Effector memory CD8-positive, alpha-beta T cell (primary cell): ENCODE measurements at regions not wholly inside any gene's neighbourhood (a gene's known extent, or its start where the extent isn't known, plus 50 kb on each side); places are given as distances from the start of the nearest gene placed in this dataset.

Source experiments
- ATAC-seq: fragments of 150-1000 bp; cut with Tn5 transposase; replicated peaks from 2 replicates; pipeline ENCODE4 v1.10.0; 2021; ENCODE audit warnings: mild to moderate bottlenecking, moderate library complexity
- DNase-seq, 3 experiments: peaks; one replicate each; pipeline ENCODE4 v3.0.0; 2021
- H3K27ac Mint-ChIP-seq, 2 donors: one replicate each; pipeline ENCODE4 v1.8.0; 2022; ENCODE audit warnings: mild to moderate bottlenecking in 2 of 2, mixed read lengths in 2 of 2, moderate library complexity in 2 of 2
- H3K27me3 Mint-ChIP-seq, 2 donors: one replicate each; pipeline ENCODE4 v1.8.0; 2022; ENCODE audit warnings: mixed read lengths in 2 of 2
- H3K36me3 Mint-ChIP-seq: one replicate; pipeline ENCODE4 v1.8.0; 2022; ENCODE audit warnings: mild to moderate bottlenecking, moderate library complexity, mixed read lengths; ENCODE audit not compliant: insufficient read depth
- H3K4me1 Mint-ChIP-seq, 2 donors: one replicate each; pipeline ENCODE4 v1.8.0; 2022; ENCODE audit warnings: low read depth in 2 of 2, mixed read lengths in 2 of 2
- H3K4me3 Mint-ChIP-seq, 2 donors: one replicate each; pipeline ENCODE4 v1.8.0; 2022; ENCODE audit warnings: mild to moderate bottlenecking in 2 of 2, mixed read lengths in 2 of 2, moderate library complexity in 2 of 2
- H3K9me3 Mint-ChIP-seq, 2 donors: one replicate each; pipeline ENCODE4 v1.8.0; 2022; ENCODE audit warnings: mixed read lengths in 2 of 2

DNA sequence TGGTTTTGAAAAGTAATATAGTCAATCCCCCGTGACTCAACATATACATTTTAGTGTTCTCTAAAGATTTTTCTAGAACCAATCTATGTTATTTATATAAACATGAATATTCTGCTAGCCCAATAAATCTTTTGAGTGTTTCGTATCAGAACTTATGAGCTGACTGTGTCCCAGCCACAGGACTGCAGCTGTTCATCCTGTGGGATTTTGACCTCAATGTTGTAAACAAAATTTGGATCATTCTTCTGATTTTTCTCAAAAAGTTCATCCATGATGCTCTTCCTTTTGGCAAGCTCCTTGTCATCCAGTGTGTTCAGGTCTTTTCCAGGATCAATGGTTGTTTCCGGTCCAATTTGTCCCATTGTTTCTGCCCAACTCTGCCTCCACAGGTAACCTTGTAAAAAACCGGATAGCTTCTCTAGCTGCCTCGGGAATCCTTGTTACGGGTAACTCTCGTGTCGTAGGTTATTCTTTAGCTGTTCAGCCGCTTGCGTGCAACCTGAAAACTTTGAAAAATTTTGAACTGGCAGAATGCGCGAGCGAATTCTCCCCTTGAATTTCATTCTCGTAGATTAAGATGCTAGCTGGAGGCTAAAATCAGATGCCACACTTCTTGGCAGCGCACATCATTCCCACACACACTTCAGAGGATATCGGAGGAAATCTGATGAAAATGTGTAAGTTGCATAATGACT, 195.2 kb downstream of the SH3BP4 start:
- no peaks in the 10 kb centered on the region for H3K4me1 Mint-ChIP-seq
- H3K9me3 Mint-ChIP-seq, result no peaks in the 10 kb centered on the region
- DNase-seq, result no peak
- H3K4me3 Mint-ChIP-seq, result no peak overlapping the region
- H3K27me3 Mint-ChIP-seq, result peaks cover 34 to 49% of the 10 kb centered on the region in 2 donors
- no peak overlapping the region for H3K27ac Mint-ChIP-seq
- no peaks in the 10 kb centered on the region for H3K36me3 Mint-ChIP-seq
- ATAC-seq, result no peak

DNA sequence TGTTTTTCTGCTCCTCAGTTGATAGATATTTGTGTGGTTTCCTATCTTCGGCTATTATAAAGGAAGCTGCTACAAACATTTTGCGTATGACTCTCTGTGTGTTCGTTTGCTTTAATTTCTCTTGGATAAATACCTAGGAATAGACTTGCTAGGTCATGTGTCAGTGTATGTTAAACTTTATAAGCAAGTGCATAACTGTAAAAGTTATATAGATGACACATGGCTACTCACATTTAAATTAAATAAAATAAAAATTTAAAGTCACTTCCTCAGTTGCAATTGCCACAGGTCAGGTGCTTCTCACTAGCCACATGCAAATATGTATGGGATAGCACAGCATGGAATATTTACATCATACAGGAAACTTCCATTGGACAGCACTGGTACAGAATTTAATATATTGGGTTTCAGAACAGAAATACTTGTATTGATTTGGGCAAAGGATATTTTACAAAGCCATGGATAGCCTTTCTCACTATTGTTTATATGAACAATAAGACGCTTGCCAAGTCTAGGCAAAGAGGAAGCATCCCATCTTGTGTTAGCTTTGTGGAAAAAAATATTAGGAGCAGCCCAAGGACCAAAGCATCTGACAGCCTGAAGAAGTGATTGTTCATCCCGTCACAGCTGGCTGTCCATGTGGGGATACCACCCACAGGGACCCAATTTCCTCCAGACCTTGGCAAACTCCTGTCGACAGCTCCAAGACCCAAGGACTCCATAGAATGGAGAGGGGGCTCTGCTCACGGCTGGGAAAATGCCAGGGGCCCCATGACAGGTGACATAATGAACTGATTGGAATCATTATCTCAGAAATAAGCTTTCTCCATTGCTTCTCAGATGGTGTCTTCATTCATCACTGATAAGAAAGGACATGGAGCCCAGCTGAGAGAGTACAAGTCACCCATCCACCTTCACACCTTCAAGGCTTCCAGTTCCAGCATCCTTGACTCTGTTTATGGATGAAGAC, 196.7 kb downstream of the SH3BP4 start:
- no peaks in the 10 kb centered on the region for H3K36me3 Mint-ChIP-seq
- H3K27ac Mint-ChIP-seq, result no peak overlapping the region
- DNase-seq (no peak), ATAC-seq (no peak)
- H3K4me3 Mint-ChIP-seq, result no peak overlapping the region
- H3K9me3 Mint-ChIP-seq, result no peaks in the 10 kb centered on the region
- peaks cover 43 to 52% of the 10 kb centered on the region in 2 donors for H3K27me3 Mint-ChIP-seq
- H3K4me1 Mint-ChIP-seq, result no peaks in the 10 kb centered on the region

DNA sequence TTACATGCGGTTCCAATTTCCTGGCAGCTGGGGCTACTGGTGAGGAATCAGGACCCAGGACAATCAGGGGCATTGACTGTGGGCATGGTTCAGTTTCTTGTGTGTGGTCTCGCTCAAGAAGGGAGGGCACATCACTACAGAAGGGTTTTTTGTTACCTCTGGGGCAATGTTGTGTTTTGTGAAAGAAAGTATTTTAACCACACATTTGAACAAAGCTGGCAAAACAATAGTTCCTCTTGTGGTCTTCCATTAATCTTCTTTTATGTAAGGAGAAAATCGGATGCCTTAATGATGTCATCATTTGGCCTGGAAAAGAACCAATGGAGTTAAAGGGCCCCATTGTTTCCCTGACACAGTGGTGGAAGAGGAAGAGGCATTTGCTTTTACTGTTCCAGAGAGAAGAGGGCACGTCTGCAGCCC, 197.4 kb downstream of the SH3BP4 start:
- ATAC-seq (no peak), DNase-seq (no peak)
- H3K36me3 Mint-ChIP-seq, result no peaks in the 10 kb centered on the region
- peaks cover 41 to 47% of the 10 kb centered on the region in 2 donors for H3K27me3 Mint-ChIP-seq
- no peak overlapping the region for H3K4me3 Mint-ChIP-seq
- no peaks in the 10 kb centered on the region for H3K9me3 Mint-ChIP-seq
- H3K27ac Mint-ChIP-seq, result no peak overlapping the region
- no peaks in the 10 kb centered on the region for H3K4me1 Mint-ChIP-seq

DNA sequence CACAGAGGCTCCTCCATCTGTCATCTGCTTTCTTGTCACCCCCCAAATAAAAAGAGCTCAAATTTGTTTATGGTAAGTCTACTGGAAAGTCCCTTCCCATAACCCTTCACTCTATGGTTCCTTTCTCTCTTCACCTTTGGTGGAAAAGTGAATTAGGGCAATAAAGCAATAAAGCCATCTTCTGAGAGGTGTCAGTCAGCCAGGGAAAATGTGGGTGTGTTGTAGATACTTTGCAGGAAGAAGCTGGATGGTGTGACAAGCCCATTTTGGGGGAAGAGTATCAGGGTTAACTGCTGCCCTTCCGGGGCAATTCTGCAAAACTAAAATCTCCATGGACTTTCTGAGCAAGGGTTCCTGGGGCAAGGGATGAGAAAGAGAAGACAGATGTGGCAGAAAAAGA, 197.9 kb downstream of the SH3BP4 start:
- H3K4me1 Mint-ChIP-seq, result no peaks in the 10 kb centered on the region
- H3K36me3 Mint-ChIP-seq, result no peaks in the 10 kb centered on the region
- H3K27me3 Mint-ChIP-seq, result peaks cover 45 to 47% of the 10 kb centered on the region in 2 donors

DNA sequence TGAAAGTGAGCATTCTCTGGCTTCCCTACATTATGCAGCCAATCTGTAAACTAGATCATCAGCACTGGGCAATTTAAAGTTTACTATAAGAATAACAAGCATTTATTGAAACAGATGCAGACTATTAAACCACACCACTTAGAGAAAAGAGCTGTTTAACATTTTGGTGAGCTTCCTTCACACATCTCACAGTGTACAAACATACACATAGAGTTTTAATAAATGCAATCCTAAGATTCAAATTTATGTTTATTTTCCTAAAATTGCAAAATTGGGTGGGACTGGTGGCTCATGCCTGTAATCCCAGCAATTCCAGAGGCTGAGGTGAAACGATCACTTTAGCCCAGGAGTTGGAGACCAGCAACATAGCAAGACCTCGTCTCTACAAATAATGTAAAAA, 199.3 kb downstream of the SH3BP4 start:
- no peaks in the 10 kb centered on the region for H3K4me1 Mint-ChIP-seq
- H3K27me3 Mint-ChIP-seq, result peaks cover 57 to 59% of the 10 kb centered on the region in 2 donors
- H3K9me3 Mint-ChIP-seq, result peaks cover 0 to 2% of the 10 kb centered on the region in 2 donors
- no peak overlapping the region for H3K4me3 Mint-ChIP-seq
- H3K27ac Mint-ChIP-seq, result no peak overlapping the region
- DNase-seq (no peak), ATAC-seq (no peak)
- no peaks in the 10 kb centered on the region for H3K36me3 Mint-ChIP-seq

More for the DNA sequence above, 197.9 kb downstream of the SH3BP4 start:
- DNase-seq (no peak), ATAC-seq (no peak)
- H3K4me3 Mint-ChIP-seq, result no peak overlapping the region
- peaks cover 0 to 2% of the 10 kb centered on the region in 2 donors for H3K9me3 Mint-ChIP-seq
- no peak overlapping the region for H3K27ac Mint-ChIP-seq

DNA sequence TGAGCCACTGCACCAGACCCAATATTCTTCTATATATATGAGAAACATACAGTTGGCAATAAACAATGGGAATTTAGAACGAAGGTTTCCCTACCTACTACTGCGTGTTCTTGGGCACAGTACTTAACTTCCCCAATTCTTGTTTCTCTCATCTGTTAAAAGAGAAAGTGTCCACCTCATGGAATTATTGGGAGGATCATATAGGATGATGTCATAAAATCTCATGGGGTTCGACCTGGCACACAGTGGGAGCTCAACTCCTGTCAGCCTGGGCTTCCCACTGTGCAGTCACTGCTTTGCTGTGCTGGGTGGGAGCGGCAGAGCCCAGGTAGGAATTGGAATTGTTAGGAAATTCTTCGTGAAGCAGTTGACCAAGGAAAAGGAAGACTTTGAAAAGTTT, 203.3 kb downstream of the SH3BP4 start:
- Mint-ChIP-seq H3K9me3 (peaks cover 0 to 2% of the 10 kb centered on the region in 2 donors), H3K27ac (no peak overlapping the region), H3K4me3 (no peak overlapping the region), H3K4me1 (no peaks in the 10 kb centered on the region), H3K36me3 (no peaks in the 10 kb centered on the region), H3K27me3 (peaks cover 59 to 65% of the 10 kb centered on the region in 2 donors)
- no peak for ATAC-seq
- DNase-seq, result no peak

DNA sequence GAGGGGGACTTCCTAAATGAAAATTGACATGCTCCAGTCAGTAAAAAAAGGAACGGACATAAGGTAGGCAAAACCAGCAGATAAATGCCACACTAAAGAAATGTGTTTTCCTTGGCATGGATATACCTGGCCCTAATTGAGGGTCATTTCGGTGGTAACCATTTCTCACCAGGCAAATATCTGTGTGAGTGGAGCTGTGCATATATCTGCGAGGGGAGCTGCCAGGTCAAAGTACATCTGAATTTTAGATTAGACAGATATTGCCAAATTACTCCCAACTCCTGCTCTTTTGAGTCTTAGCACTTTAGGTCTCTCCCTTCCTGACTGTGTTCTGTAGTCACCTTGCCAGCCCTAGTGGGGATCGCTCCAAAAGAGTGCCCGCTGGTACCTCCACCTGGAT, 204.2 kb downstream of the SH3BP4 start:
- Mint-ChIP-seq H3K4me3 (no peak overlapping the region), H3K36me3 (no peaks in the 10 kb centered on the region), H3K27me3 (peaks cover 62 to 67% of the 10 kb centered on the region in 2 donors), H3K27ac (no peak overlapping the region), H3K9me3 (peaks cover 0 to 2% of the 10 kb centered on the region in 2 donors), H3K4me1 (no peaks in the 10 kb centered on the region)
- DNase-seq (no peak), ATAC-seq (no peak)

DNA sequence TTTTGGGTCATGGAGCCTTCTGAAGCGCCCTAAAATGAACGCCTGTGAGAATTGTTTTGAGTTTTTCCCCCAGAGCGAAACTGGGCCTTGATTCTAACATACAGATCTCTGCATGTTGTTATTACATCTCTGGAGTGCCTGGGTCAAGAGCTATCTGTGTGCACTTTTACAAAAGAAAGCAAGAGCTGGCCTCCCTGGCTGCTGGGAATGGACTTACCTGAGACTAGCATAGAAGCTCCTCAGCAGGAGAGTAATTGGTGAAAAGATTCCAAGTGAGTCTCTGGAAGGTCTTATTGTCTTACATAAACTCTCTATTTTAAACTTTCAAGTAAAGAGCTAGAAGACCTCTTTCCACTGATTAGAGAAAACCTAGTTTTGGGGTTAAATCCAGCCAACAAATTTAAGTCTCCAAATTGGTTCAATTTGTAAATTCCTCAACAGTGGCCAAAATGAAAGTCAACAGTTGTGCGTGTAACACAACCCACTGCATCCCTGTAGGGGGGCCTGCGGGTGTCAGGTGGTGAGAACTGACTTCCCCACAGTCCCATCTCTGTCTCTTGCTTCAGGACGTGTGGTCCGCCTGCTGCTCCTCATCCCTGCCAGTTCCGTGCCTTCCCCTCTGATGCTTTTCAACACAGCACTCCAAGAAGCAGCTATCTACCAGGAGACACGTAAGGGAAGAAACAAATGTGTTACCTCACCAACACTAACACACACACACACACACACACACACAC, 206.1 kb downstream of the SH3BP4 start:
- H3K4me3 Mint-ChIP-seq, result no peak overlapping the region
- no peak for DNase-seq
- peaks cover 0 to 2% of the 10 kb centered on the region in 2 donors for H3K9me3 Mint-ChIP-seq
- no peaks in the 10 kb centered on the region for H3K36me3 Mint-ChIP-seq
- no peak for ATAC-seq
- peaks cover 0 to 3% of the 10 kb centered on the region in 2 donors for H3K4me1 Mint-ChIP-seq
- H3K27me3 Mint-ChIP-seq, result peaks cover 65 to 80% of the 10 kb centered on the region in 2 donors
- H3K27ac Mint-ChIP-seq, result no peak overlapping the region

DNA sequence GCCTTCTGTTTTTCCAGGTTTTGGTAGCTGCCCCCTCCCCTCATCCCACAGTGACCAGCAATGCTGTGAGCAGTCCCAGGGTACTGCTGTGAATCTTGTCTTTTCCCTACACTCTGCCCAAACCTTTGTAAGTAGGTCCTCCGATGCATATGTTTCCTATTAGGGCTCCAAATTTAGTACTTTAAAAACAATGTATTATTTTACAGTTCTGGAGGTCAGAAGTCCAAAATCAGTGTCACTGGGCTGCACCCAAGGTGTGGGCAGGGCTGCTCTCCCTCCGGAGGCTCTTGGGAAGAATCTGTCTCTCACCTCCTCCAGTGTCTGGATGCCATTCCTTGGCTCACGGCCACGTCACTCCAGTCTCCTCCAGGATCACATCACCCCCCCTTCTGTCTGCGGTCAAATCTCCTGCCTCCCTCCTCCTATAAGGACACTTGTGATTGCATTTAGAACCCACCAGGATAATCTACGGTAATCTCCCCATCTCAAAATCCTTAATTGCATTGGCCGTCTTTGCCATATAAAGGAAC, 208.5 kb downstream of the SH3BP4 start:
- H3K27ac Mint-ChIP-seq, result no peak overlapping the region
- no peak overlapping the region for H3K4me3 Mint-ChIP-seq
- peaks cover 0 to 3% of the 10 kb centered on the region in 2 donors for H3K4me1 Mint-ChIP-seq
- H3K36me3 Mint-ChIP-seq, result no peaks in the 10 kb centered on the region
- DNase-seq (no peak), ATAC-seq (no peak)
- peaks cover 50 to 86% of the 10 kb centered on the region in 2 donors for H3K27me3 Mint-ChIP-seq
- no peaks in the 10 kb centered on the region for H3K9me3 Mint-ChIP-seq

DNA sequence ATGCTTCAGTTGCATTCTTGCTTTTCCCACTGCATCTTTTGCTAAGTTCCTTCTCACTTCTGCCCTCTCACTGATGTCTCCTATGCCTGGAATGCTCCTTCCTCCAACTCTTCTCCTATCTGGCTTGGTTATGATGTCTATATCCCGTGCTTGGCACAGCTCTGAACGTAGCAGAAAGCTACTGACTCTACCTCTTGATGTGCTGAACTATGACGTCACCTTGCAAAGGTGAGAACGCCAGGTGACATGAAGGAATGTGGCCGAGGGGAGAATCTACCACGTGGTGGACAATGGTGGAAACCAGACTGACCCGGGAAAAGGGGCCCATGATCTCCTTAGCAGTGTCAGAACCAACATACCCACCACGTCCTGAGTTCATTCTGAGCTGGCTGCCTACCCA, 209.7 kb downstream of the SH3BP4 start:
- no peaks in the 10 kb centered on the region for H3K36me3 Mint-ChIP-seq
- no peaks in the 10 kb centered on the region for H3K9me3 Mint-ChIP-seq
- H3K27ac Mint-ChIP-seq, result no peak overlapping the region
- ATAC-seq (no peak), DNase-seq (no peak)
- H3K4me3 Mint-ChIP-seq, result no peak overlapping the region
- H3K27me3 Mint-ChIP-seq, result peaks cover 50 to 86% of the 10 kb centered on the region in 2 donors
- peaks cover 0 to 3% of the 10 kb centered on the region in 2 donors for H3K4me1 Mint-ChIP-seq

DNA sequence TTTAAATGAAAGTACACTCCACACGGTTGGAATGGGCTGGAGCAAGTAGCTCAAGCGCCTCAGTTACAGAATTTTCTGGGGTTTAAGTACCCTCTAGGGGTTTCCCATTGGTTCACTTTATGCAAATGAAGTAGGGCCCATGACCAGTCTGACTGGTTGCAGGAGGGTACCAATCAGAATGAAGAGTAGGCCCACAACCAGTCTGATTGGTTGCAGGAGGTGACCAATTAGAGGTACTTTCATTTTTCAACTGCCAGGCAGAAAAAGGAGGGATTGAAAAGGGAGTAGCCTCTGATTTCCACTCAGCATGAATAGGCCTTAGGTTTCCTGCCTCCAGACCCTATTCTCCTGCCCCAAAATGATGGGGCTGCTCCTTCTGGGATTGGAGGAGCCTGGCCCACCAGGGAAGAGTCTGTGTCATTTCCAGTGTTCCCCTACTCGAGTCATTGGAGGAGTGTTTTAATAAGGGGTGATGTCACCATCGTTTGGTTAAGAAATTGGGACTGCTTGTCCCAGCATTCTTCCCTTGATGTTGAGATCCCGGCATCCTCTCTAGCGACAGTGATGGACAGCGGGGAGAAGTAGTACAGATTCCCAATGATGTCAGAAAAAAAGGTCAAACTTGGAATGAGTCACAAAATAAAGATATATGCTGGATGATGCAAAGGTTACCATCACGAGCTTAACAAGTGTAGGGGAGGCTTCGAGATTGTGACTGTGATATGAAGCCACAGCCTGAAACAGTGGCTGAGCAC, 210.4 kb downstream of the SH3BP4 start:
- no peak overlapping the region for H3K27ac Mint-ChIP-seq
- no peaks in the 10 kb centered on the region for H3K9me3 Mint-ChIP-seq
- no peak for DNase-seq
- ATAC-seq, result no peak
- H3K4me3 Mint-ChIP-seq, result no peak overlapping the region
- H3K36me3 Mint-ChIP-seq, result no peaks in the 10 kb centered on the region
- H3K27me3 Mint-ChIP-seq, result peaks cover 43 to 86% of the 10 kb centered on the region in 2 donors
- peaks cover 0 to 3% of the 10 kb centered on the region in 2 donors for H3K4me1 Mint-ChIP-seq

DNA sequence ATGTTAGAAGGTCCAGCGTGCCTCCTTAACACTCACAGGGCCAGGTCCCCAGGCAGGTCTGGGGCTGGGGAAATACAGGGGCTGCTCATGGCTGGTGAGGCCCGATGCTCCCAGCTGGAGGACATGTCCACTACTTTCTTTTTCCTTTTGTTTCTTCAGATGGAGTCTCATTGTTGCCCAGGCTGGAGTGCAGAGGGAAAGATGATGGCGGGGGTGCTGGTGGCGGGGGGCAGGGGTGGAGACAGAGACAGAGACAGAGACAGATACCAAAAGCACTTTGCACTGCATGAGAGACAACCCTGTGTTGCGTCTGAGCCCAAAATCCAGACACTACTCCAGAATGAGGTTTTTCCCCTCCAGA, 211.0 kb downstream of the SH3BP4 start:
- peaks cover 43 to 84% of the 10 kb centered on the region in 2 donors for H3K27me3 Mint-ChIP-seq
- no peak overlapping the region for H3K27ac Mint-ChIP-seq
- peaks cover 0 to 3% of the 10 kb centered on the region in 2 donors for H3K4me1 Mint-ChIP-seq
- no peak for DNase-seq
- no peak overlapping the region for H3K4me3 Mint-ChIP-seq
- H3K9me3 Mint-ChIP-seq, result no peaks in the 10 kb centered on the region
- H3K36me3 Mint-ChIP-seq, result no peaks in the 10 kb centered on the region
- no peak for ATAC-seq
